ENCODE measurements at regions not wholly inside any gene's neighbourhood (a gene's known extent, or its start where the extent isn't known, plus 50 kb on each side); places are given as distances from the start of the nearest gene placed in this dataset.
"Not testable (repeated sequence)": the region's sequence is repeated elsewhere in the genome, so short reads cannot be mapped to it uniquely, and the experiment has no call there.

DNA sequence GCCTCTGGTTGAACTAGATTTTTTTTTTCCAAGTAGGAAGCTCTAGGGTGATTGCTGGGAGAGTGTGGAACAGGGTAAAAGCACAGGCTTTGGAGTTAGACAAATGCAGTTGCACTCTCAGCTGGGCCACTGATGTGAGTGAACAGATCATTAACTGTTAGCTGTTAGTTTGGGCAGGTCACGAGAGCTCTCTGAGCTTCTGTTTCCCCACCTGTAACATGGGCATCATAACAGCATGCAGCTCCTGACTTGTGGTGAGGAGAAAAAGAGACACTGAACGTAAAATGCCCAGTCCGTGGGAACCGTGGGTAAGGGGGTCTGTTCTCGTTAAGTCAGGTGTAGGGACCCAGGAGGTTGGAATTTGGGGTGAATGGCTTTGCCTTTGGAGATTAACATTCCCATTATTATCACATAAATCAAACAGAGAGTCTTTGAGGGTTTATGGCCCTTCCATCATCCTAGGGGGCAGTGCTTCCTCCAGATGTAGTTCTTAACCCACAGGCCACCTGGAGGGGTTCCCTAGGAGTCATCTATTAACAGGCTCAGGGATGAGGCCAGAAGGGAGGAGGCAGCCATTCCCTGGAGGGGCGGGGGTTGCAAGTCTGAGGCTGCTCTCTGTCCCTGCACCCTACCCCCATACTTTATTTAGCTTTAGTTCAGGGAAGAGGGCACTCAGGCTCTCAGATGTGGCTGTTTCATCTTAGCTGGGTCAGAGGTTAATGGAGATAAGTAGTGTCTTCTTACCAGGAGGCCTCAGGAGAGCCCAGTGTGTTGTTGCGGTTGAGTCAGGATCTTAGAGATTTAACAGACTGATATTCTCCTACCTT, 135.2 kb downstream of the DACT1 start:
- Histone ChIP-seq H3K27me3 (no peaks in the 10 kb centered on the region), H3K36me3 (no peaks in the 10 kb centered on the region), H3K4me3 (ENCODE audit: low read depth, low read length) (no peak overlapping the region), H3K4me1 (no peaks in the 10 kb centered on the region), H3K9me3 (no peaks in the 10 kb centered on the region)
- TF ChIP-seq, protein P1, sequence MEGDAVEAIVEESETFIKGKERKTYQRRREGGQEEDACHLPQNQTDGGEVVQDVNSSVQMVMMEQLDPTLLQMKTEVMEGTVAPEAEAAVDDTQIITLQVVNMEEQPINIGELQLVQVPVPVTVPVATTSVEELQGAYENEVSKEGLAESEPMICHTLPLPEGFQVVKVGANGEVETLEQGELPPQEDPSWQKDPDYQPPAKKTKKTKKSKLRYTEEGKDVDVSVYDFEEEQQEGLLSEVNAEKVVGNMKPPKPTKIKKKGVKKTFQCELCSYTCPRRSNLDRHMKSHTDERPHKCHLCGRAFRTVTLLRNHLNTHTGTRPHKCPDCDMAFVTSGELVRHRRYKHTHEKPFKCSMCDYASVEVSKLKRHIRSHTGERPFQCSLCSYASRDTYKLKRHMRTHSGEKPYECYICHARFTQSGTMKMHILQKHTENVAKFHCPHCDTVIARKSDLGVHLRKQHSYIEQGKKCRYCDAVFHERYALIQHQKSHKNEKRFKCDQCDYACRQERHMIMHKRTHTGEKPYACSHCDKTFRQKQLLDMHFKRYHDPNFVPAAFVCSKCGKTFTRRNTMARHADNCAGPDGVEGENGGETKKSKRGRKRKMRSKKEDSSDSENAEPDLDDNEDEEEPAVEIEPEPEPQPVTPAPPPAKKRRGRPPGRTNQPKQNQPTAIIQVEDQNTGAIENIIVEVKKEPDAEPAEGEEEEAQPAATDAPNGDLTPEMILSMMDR (IDR thresholded peaks at IDR 0.05; ENCODE audit: low read depth, low read length), result no peak
- DNase-seq, result no peak

DNA sequence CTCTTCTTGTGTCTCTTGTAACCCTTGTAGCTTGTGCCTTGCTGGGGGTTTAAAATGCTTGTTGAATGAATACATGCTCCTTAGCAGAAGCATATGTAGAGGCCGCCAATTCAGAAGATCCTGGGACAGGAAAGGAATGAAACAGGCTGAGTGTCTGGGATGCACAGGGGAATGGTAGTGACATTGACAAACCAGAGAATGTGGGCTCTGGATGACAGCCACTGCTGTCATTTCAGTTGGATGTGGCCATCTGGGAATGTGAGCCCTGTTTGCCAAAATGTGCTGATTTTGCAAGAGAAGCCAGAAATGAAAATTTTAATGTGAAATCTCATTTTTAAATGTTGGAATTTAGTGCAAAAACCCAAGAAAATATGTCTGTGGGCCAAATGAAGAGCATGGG, 136.8 kb downstream of the DACT1 start:
- TF ChIP-seq, protein P1 (IDR thresholded peaks at IDR 0.05; ENCODE audit: low read depth, low read length), result no peak

DNA sequence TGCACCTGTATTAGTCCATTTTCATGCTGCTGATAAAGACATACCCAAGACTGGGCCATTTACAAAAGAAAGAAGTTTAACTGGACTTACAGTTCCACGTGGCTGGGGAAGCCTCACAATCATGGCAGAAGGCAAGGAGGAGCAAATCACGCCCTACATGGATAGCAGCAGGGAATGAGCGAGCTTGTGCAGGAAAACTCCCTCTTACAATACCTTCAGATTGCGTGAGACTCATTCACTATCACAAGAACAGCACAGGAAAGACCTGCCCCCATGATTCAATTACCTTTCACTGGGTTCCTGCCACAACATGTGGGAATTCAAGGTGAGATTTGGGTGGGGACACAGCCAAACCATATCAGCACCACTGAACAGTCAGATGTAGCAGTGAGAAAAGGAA, 137.4 kb downstream of the DACT1 start:
- DNase-seq; H3K9me3 ChIP-seq; H3K4me1 ChIP-seq; H3K4me3 ChIP-seq (ENCODE audit: low read depth, low read length); H3K36me3 ChIP-seq; H3K27me3 ChIP-seq: not testable (repeated sequence)

More for the DNA sequence above, 136.8 kb downstream of the DACT1 start:
- no peaks in the 10 kb centered on the region for H3K9me3 ChIP-seq
- no peak overlapping the region for H3K4me3 ChIP-seq (ENCODE audit: low read depth, low read length)
- H3K36me3 ChIP-seq, result no peaks in the 10 kb centered on the region
- no peaks in the 10 kb centered on the region for H3K27me3 ChIP-seq
- no peaks in the 10 kb centered on the region for H3K4me1 ChIP-seq
- no peak for DNase-seq

DNA sequence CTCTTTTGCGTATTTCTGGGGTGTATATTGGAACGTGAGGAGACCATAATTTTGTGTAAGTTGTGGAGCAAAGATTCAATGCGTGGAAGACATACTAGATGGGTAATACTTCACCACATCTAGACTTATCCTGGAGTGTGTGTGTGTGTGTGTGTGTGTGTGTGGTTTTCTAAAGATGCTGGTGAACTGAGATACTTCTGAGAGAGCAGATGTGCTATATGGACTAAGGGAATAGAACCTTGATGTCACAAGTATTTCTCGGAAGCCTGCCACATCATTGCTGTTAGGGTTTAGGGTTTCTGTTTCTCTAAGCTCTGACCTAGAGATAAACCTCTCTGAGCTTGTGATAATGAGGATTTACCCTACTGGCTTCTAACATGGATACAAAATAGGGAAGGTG, 138.8 kb downstream of the DACT1 start:
- no peaks in the 10 kb centered on the region for H3K36me3 ChIP-seq
- no peaks in the 10 kb centered on the region for H3K27me3 ChIP-seq
- TF ChIP-seq, protein P1 (IDR thresholded peaks at IDR 0.05; ENCODE audit: low read depth, low read length), result no peak
- no peak overlapping the region for H3K4me3 ChIP-seq (ENCODE audit: low read depth, low read length)
- H3K4me1 ChIP-seq, result no peaks in the 10 kb centered on the region
- H3K9me3 ChIP-seq, result no peaks in the 10 kb centered on the region
- no peak for DNase-seq

DNA sequence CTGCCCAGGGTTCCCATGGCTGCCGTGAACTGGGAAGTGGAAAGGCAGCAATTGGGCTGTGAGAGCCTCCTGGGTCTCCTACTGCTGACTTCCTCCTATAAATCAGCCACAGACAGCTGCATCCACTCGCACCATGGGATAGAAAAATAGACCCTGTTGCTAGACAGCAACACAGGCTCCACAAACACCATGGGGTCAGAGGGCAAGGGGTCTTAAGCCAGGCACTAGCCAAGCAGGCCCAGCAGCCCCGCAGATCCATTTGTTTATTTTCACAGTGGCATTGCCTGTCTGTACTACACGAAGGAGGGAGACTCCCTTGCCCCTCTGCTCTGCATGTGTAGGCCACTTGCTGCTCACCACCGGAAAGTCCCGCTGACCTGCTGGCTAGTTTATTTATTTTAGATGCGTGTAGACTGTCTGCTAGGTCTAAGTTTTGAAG, 139.8 kb downstream of the DACT1 start:
- no peak for DNase-seq
- no peak overlapping the region for H3K4me3 ChIP-seq (ENCODE audit: low read depth, low read length)

DNA sequence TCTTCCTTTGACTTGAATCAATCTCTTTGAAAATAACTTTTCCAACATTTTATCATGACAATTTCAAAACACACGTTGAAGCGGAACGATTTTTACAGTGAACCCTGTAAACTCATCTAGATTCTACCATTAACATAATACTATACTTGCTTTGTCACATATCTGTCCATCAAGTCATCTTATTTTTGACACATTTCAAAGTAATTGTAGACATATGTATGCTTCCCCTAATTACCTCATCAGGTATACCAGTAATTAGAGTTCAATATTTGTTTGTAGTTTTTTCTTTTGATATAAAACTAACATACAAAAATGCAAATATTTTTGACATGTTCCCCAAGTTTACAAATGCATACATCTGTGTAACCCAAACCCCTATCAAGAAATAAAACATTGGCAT, 140.4 kb downstream of the DACT1 start:
- Histone ChIP-seq H3K9me3 (no peaks in the 10 kb centered on the region), H3K36me3 (no peaks in the 10 kb centered on the region), H3K4me3 (ENCODE audit: low read depth, low read length) (no peak overlapping the region), H3K27me3 (no peaks in the 10 kb centered on the region), H3K4me1 (no peaks in the 10 kb centered on the region)
- TF ChIP-seq, protein P1 (IDR thresholded peaks at IDR 0.05; ENCODE audit: low read depth, low read length), result no peak
- DNase-seq, result no peak

More for the DNA sequence above, 139.8 kb downstream of the DACT1 start:
- Histone ChIP-seq H3K27me3 (no peaks in the 10 kb centered on the region), H3K36me3 (no peaks in the 10 kb centered on the region), H3K9me3 (no peaks in the 10 kb centered on the region), H3K4me1 (no peaks in the 10 kb centered on the region)
- TF ChIP-seq, protein P1 (IDR thresholded peaks at IDR 0.05; ENCODE audit: low read depth, low read length), result no peak
